Gastrocnemius medialis (tissue), 4 donors: ENCODE measurements at regions not wholly inside any gene's neighbourhood (a gene's known extent, or its start where the extent isn't known, plus 50 kb on each side); places are given as distances from the start of the nearest gene placed in this dataset.

Experiments
- CTCF ChIP-seq, 5 experiments: fragments of 450-650 bp in 3 of 5; fragments of 200-600 bp in 2 of 5; sonication (generic) in 2 of 5; IDR thresholded peaks in 4 of 5; conservative IDR thresholded peaks in 1 of 5; 1 replicate in 4 of 5; 2 replicates in 1 of 5; pipeline ENCODE4 v1.5.1; 2016 to 2019; ENCODE audit warnings: antibody characterized with exemption in 5 of 5, mild to moderate bottlenecking in 3 of 5, moderate library complexity in 3 of 5
- POLR2A ChIP-seq, 2 donors: fragments of 450-650 bp; IDR thresholded peaks; one replicate each; pipeline ENCODE4 v1.6.1; 2017; ENCODE audit warnings: antibody characterized with exemption in 2 of 2, mild to moderate bottlenecking in 2 of 2, moderate library complexity in 2 of 2

DNA sequence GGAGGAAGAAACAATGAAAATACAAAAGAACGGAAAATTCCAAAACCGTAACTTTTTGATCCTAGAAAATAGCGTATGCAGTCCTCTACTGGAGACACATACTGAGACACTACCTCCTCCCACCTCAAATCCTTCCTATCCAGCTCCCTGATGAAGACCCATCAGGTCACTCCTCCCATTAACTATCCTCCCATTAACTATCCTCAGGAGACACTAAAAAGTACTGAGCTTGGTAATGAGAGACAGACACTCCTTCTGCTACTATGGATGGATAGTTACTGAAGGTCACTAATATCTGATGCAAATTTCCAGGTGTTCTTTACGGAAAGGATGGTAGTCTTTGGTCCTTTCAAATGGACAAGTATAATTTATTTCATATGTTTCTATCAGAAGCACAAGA lies 237.5 kb upstream of the BLID start:
- TF ChIP-seq CTCF (IDR thresholded peaks at IDR 0.05 in 4 of 5, conservative IDR thresholded peaks at IDR 0.05 in 1 of 5): no peak
- TF ChIP-seq POLR2A (IDR thresholded peaks at IDR 0.05): no peak
